K562 (cell line): ENCODE measurements at regions not wholly inside any gene's neighbourhood (a gene's known extent, or its start where the extent isn't known, plus 50 kb on each side); places are given as distances from the start of the nearest gene placed in this dataset.

Experiments
- ATAC-seq: fragments of 200-7000 bp; cut with Tn5 transposase; 3 replicates; pipeline ENCODE4 v1.9.1; 2020; ENCODE audit warnings: moderate library complexity
- BruUV-seq: library from RNA; stranded (reverse); fragments of 400-500 nt; replicated peaks from 2 replicates; lab custom pipeline; 2021; lab: Mats Ljungman, UMichigan
- CTCF ChIA-PET: fragments of 300-600 bp; formaldehyde crosslinking; extraction: SDS; loops from one replicate; lab custom pipeline; 2021; ENCODE audit warnings: low intra/inter-chr PET ratio; lab: Yijun Ruan, JAX
- POLR2A ChIA-PET: fragments of 300-600, 350-650 bp; sonication (Branson Sonifier 250); formaldehyde crosslinking; extraction: SDS; loops from one replicate; lab custom pipeline; 2021; ENCODE audit warnings: antibody characterized with exemption, inconsistent platforms; lab: Yijun Ruan, JAX
- DNase-seq, 4 experiments: peaks; one replicate each; pipeline versions ENCODE4 v3.0.0 to v3.0.0-alpha.2; 2011 to 2018; ENCODE audit warnings: low spot score in 3 of 4, mixed read lengths in 3 of 4; ENCODE audit errors: extremely low read depth in 1 of 4
- FAIRE-seq: peaks from 2 replicates; lab custom pipeline; 2011; peaks lifted over from hg19 to GRCh38; lab: Jason Lieb, UNC
- H2AFZ ChIP-seq: 2 replicates; pipeline ENCODE4 v1.6.0; 2011; ENCODE audit warnings: low read depth, low read length, control low read depth, inconsistent platforms
- H3K27ac ChIP-seq: fragments of 200-600 bp; 3 replicates; pipeline ENCODE4 v1.8.0; 2011; ENCODE audit warnings: low read depth, mild to moderate bottlenecking, control low read depth, inconsistent platforms, low read length, moderate library complexity, mixed read lengths; ENCODE audit errors: extremely low read depth
- H3K27me3 ChIP-seq, 2 experiments: fragments of 300-600 bp in 1 of 2; 2 replicates in 1 of 2; 3 replicates in 1 of 2; pipeline versions ENCODE4 v1.6.0 to v1.8.0; 2011; ENCODE audit warnings: inconsistent platforms in 2 of 2, low read length in 2 of 2, mild to moderate bottlenecking in 1 of 2, mixed read lengths in 1 of 2, moderate library complexity in 1 of 2; ENCODE audit not compliant: control insufficient read depth in 2 of 2, insufficient read depth in 2 of 2
- H3K36me3 ChIP-seq: fragments of 300-600 bp; 3 replicates; pipeline ENCODE4 v1.8.0; 2011; ENCODE audit warnings: mild to moderate bottlenecking, low read length, inconsistent platforms; ENCODE audit not compliant: control insufficient read depth, insufficient read depth
- H3K4me1 ChIP-seq, 2 experiments: fragments of 200-600 bp in 1 of 2; replicated peaks in 1 of 2; 2 replicates in 1 of 2; 3 replicates in 1 of 2; pipeline versions ENCODE4 v1.5.1 to v1.8.0; 2011; ENCODE audit warnings: inconsistent platforms in 2 of 2, low read length in 2 of 2, mild to moderate bottlenecking in 1 of 2, mixed read lengths in 1 of 2, moderate library complexity in 1 of 2; ENCODE audit not compliant: control insufficient read depth in 2 of 2, insufficient read depth in 2 of 2
- H3K4me2 ChIP-seq: 2 replicates; pipeline ENCODE4 v1.6.1; 2011; ENCODE audit warnings: low read length, control low read depth, inconsistent platforms, mixed read lengths; ENCODE audit not compliant: insufficient read depth
- H3K4me3 ChIP-seq: fragments of 200-600 bp; sonication (generic), shearing (Covaris generic); 2 replicates; pipeline ENCODE4 v1.5.1; 2016; ENCODE audit warnings: control low read depth, inconsistent platforms
- H3K79me2 ChIP-seq: fragments of 200-600 bp; 3 replicates; pipeline ENCODE4 v1.8.0; 2011; ENCODE audit warnings: low read length, inconsistent platforms; ENCODE audit not compliant: control insufficient read depth, insufficient read depth
- H3K9ac ChIP-seq, 2 experiments: 2 replicates each; pipeline versions ENCODE4 v1.6.0 to v1.6.1; 2011; ENCODE audit warnings: low read depth in 2 of 2, low read length in 2 of 2, control low read depth in 1 of 2, inconsistent platforms in 1 of 2, mild to moderate bottlenecking in 1 of 2, mixed read lengths in 1 of 2; ENCODE audit not compliant: insufficient read depth in 1 of 2
- H3K9me1 ChIP-seq: one replicate; pipeline ENCODE4 v1.6.0; 2011; ENCODE audit warnings: inconsistent platforms, mild to moderate bottlenecking, low read length, moderate library complexity; ENCODE audit not compliant: control insufficient read depth, insufficient read depth
- H3K9me3 ChIP-seq: replicated peaks from 2 replicates; pipeline ENCODE4 v1.5.1; 2011; ENCODE audit warnings: low read depth, low read length, inconsistent platforms; ENCODE audit not compliant: control insufficient read depth, insufficient read depth
- H4K20me1 ChIP-seq: replicated peaks from 2 replicates; pipeline ENCODE4 v1.6.1; 2011; ENCODE audit warnings: low read length, inconsistent platforms, mixed read lengths; ENCODE audit not compliant: control insufficient read depth, insufficient read depth
- MLLT1 ChIP-seq, 2 experiments: fragments of 450-650 bp; IDR thresholded peaks; 2 replicates each; pipeline ENCODE4 v1.6.1; 2016
- NR2F6 ChIP-seq: fragments of 450-650 bp; formaldehyde crosslinking; IDR thresholded peaks from 2 replicates; pipeline ENCODE4 v1.4.0; 2020; ENCODE audit warnings: mild to moderate bottlenecking
- TSHZ1 ChIP-seq: fragments of 250-450 bp; sonication (Bioruptor Pico); IDR thresholded peaks from 2 replicates; pipeline ENCODE4 v1.4.0; 2020; ENCODE audit warnings: mild to moderate bottlenecking, moderate library complexity
- XRCC3 ChIP-seq: fragments of 450-650 bp; IDR thresholded peaks from 2 replicates; pipeline ENCODE4 v1.6.1; 2017; ENCODE audit warnings: mild to moderate bottlenecking, moderate library complexity
- ZNF407 ChIP-seq: fragments of 450-650 bp; IDR thresholded peaks from 2 replicates; pipeline ENCODE4 v1.6.1; 2016; ENCODE audit warnings: low read depth
- WGBS: fragments of 100-300 bp; shearing (Covaris generic); methylation state at CpG from one replicate; pipeline ENCODE4 v1.1.6; 2016; ENCODE audit warnings: low coverage, mixed read lengths; ENCODE audit not compliant: insufficient coverage; ENCODE audit errors: missing lambda C conversion rate; 5-methylcytosine and 5-hydroxymethylcytosine counted together
- in situ Hi-C: fragments of 300-500 bp; cut with MboI; formaldehyde crosslinking; loops from 4 replicates; pipeline ENCODE4 v1.15.0; 2018; ENCODE audit warnings: inconsistent platforms, mixed read lengths
- intact Hi-C: fragments of 100-400 bp; cut with micrococcal nuclease; formaldehyde crosslinking; loops from 2 replicates; pipeline ENCODE4 v1.14.2; 2022

GRCh38 chr2:242031481-242032019 lies 162.0 kb downstream of the RTP5 start (continued):
- peak in 1 of 2 experiments; percentile 87; a peak in 2 of 4 replicates for TF ChIP-seq MLLT1 (IDR thresholded peaks at IDR 0.05)

GRCh38 chr2:242032780-242033656 lies 163.5 kb downstream of the RTP5 start:
- no peak for FAIRE-seq
- H3K27me3 ChIP-seq: peaks cover 56 to 83% of the 10 kb centered on the region in 2 experiments
- no peak for ATAC-seq
- TF ChIP-seq TSHZ1 (CRISPR knock-in tag) (no peak), ZNF407 (no peak), XRCC3 (no peak), NR2F6 (no peak)

More at GRCh38 chr2:242032780-242033656, 163.5 kb downstream of the RTP5 start:
- peaks cover 0 to 5% of the 10 kb centered on the region in 2 experiments; a peak in 2 of 5 replicates for H3K4me1 ChIP-seq
- H3K79me2 ChIP-seq: no peaks in the 10 kb centered on the region
- no peak for DNase-seq
- no peaks in the 10 kb centered on the region for H3K9me3 ChIP-seq
- H2AFZ ChIP-seq: no peak overlapping the region
- POLR2A ChIA-PET: interaction anchor here (0.5 to 0.6 kb wide), 2 partner anchors 8 to 1024 kb away, joined by 3 to 4 read pairs; no protein-coding TSS in a partner anchor
- no TSS peak for BruUV-seq
- CTCF ChIA-PET: no interaction called here
- H3K36me3 ChIP-seq: no peaks in the 10 kb centered on the region
- no peak overlapping the region for H3K27ac ChIP-seq
- H3K4me2 ChIP-seq: no peak overlapping the region
- H3K9ac ChIP-seq: no peak overlapping the region
- in situ Hi-C loops: no loop called here
- peaks cover 9% of the 10 kb centered on the region for H4K20me1 ChIP-seq
- no peak overlapping the region for H3K4me3 ChIP-seq
- intact Hi-C loops: no loop called here
- H3K9me1 ChIP-seq: no peaks in the 10 kb centered on the region
- 1% methylated on average over 9 of the region's 20 CpGs for WGBS
